ENCODE measurements at regions not wholly inside any gene's neighbourhood (a gene's known extent, or its start where the extent isn't known, plus 50 kb on each side); places are given as distances from the start of the nearest gene placed in this dataset.

DNA sequence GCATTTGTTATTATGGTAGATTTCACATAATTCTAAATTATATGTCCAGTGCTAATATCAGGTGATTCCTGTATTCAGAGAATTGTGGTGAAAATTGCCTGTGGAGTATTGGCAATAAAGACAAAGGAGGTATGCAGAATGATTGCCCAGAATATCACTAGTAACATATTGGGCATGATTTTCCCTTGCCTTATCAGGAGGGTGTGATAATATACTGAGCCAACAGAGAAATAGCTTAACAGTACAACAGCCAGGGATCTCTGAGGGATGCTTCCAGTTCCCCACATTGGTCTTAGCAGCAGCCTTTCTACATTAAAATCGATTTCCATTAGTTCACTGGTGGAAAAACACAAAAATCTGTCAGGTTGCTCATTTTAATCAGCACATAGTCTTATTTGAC is 122.9 kb upstream of the COL3A1 start:
- Histone ChIP-seq H3K4me3 (replicated peaks in 1 of 3; ENCODE audit: insufficient read depth in 1 of 3, low read depth in 2 of 3, low read length in 3 of 3) (no peak overlapping the region), H3K9ac (ENCODE audit: insufficient read depth, low read depth, low read length) (no peak overlapping the region), H3K4me1 (ENCODE audit: insufficient read depth, low read length) (no peaks in the 10 kb centered on the region), H3K36me3 (replicated peaks in 1 of 2; ENCODE audit: control insufficient read depth in 1 of 2, insufficient read depth in 2 of 2, low read length in 2 of 2) (no peaks in the 10 kb centered on the region), H4K20me1 (ENCODE audit: insufficient read depth, low read length) (no peaks in the 10 kb centered on the region), H3K27ac (ENCODE audit: extremely low read length, insufficient read depth, low read length) (no peak overlapping the region), H3K4me2 (ENCODE audit: low read depth, low read length) (no peak overlapping the region), H2AFZ (ENCODE audit: low read length) (no peak overlapping the region), H3K9me3 (ENCODE audit: low read length) (peaks cover 13% of the 10 kb centered on the region), H3K79me2 (ENCODE audit: insufficient read depth, low read length) (no peaks in the 10 kb centered on the region), H3K27me3 (ENCODE audit: control insufficient read depth in 1 of 2, insufficient read depth in 2 of 2, low read length in 2 of 2) (no peaks in the 10 kb centered on the region; a peak in 1 of 5 replicates)
- no peak for FAIRE-seq
- ChIA-PET POLR2A (no interaction called here), CTCF (ENCODE audit: low intra/inter-chr PET ratio, low total read pairs) (no interaction called here)
- DNase-seq (ENCODE audit: low spot score), result no peak
- 0% methylated on average over 1 of the region's 1 CpG for WGBS (ENCODE audit: low lambda C conversion rate)
- intact Hi-C loops (cut with micrococcal nuclease; ENCODE audit: unreplicated experiment), result no loop called here
- in situ Hi-C loops (cut with HindIII; ENCODE audit: extremely low pct_ligation_motif_present, low pct_unique_long_range_greater_than_20kb), result no loop called here
- no peak for ATAC-seq
- no TSS peak for BruUV-seq (replicated peaks)
- TF ChIP-seq, protein P1, sequence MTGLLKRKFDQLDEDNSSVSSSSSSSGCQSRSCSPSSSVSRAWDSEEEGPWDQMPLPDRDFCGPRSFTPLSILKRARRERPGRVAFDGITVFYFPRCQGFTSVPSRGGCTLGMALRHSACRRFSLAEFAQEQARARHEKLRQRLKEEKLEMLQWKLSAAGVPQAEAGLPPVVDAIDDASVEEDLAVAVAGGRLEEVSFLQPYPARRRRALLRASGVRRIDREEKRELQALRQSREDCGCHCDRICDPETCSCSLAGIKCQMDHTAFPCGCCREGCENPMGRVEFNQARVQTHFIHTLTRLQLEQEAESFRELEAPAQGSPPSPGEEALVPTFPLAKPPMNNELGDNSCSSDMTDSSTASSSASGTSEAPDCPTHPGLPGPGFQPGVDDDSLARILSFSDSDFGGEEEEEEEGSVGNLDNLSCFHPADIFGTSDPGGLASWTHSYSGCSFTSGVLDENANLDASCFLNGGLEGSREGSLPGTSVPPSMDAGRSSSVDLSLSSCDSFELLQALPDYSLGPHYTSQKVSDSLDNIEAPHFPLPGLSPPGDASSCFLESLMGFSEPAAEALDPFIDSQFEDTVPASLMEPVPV (CRISPR knock-in tag; IDR thresholded peaks at IDR 0.05), result no peak
- no peak for TF ChIP-seq POLR2A (IDR thresholded peaks at IDR 0.05; ENCODE audit: insufficient read depth in 1 of 2, low read depth in 2 of 2, low read length in 2 of 2)
- TF ChIP-seq NR2F1 (CRISPR knock-in tag; IDR thresholded peaks at IDR 0.05), result no peak
- TF ChIP-seq, protein P2, sequence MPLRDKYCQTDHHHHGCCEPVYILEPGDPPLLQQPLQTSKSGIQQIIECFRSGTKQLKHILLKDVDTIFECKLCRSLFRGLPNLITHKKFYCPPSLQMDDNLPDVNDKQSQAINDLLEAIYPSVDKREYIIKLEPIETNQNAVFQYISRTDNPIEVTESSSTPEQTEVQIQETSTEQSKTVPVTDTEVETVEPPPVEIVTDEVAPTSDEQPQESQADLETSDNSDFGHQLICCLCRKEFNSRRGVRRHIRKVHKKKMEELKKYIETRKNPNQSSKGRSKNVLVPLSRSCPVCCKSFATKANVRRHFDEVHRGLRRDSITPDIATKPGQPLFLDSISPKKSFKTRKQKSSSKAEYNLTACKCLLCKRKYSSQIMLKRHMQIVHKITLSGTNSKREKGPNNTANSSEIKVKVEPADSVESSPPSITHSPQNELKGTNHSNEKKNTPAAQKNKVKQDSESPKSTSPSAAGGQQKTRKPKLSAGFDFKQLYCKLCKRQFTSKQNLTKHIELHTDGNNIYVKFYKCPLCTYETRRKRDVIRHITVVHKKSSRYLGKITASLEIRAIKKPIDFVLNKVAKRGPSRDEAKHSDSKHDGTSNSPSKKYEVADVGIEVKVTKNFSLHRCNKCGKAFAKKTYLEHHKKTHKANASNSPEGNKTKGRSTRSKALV (CRISPR knock-in tag; IDR thresholded peaks at IDR 0.05), result no peak
- no peak for TF ChIP-seq ZNF383 (CRISPR knock-in tag; IDR thresholded peaks at IDR 0.05; ENCODE audit: borderline replicate concordance)
- no peak for TF ChIP-seq ZNF563 (CRISPR knock-in tag; IDR thresholded peaks at IDR 0.05)
- TF ChIP-seq, protein P3, sequence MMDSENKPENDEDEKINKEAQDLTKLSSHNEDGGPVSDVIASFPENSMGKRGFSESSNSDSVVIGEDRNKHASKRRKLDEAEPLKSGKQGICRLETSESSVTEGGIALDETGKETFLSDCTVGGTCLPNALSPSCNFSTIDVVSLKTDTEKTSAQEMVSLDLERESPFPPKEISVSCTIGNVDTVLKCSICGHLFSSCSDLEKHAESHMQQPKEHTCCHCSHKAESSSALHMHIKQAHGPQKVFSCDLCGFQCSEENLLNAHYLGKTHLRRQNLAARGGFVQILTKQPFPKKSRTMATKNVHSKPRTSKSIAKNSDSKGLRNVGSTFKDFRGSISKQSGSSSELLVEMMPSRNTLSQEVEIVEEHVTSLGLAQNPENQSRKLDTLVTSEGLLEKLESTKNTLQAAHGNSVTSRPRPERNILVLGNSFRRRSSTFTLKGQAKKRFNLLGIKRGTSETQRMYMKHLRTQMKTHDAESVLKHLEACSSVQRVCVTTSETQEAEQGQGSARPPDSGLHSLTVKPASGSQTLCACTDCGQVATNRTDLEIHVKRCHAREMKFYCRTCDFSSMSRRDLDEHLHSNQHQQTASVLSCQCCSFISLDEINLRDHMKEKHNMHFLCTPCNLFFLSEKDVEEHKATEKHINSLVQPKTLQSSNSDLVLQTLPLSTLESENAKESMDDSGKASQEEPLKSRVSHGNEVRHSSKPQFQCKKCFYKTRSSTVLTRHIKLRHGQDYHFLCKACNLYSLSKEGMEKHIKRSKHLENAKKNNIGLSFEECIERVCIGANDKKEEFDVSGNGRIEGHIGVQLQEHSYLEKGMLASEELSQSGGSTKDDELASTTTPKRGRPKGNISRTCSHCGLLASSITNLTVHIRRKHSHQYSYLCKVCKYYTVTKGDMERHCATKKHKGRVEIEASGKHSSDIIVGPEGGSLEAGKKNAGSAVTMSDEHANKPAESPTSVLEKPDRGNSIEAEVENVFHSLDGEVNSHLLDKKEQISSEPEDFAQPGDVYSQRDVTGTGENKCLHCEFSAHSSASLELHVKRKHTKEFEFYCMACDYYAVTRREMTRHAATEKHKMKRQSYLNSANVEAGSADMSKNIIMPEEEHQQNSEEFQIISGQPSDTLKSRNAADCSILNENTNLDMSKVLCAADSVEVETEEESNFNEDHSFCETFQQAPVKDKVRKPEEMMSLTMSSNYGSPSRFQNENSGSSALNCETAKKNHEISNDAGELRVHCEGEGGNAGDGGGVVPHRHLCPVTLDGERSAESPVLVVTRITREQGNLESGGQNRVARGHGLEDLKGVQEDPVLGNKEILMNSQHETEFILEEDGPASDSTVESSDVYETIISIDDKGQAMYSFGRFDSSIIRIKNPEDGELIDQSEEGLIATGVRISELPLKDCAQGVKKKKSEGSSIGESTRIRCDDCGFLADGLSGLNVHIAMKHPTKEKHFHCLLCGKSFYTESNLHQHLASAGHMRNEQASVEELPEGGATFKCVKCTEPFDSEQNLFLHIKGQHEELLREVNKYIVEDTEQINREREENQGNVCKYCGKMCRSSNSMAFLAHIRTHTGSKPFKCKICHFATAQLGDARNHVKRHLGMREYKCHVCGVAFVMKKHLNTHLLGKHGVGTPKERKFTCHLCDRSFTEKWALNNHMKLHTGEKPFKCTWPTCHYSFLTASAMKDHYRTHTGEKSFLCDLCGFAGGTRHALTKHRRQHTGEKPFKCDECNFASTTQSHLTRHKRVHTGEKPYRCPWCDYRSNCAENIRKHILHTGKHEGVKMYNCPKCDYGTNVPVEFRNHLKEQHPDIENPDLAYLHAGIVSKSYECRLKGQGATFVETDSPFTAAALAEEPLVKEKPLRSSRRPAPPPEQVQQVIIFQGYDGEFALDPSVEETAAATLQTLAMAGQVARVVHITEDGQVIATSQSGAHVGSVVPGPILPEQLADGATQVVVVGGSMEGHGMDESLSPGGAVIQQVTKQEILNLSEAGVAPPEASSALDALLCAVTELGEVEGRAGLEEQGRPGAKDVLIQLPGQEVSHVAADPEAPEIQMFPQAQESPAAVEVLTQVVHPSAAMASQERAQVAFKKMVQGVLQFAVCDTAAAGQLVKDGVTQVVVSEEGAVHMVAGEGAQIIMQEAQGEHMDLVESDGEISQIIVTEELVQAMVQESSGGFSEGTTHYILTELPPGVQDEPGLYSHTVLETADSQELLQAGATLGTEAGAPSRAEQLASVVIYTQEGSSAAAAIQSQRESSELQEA (CRISPR knock-in tag; IDR thresholded peaks at IDR 0.05; ENCODE audit: not compliant biosample characterization), result no peak
- TF ChIP-seq, protein P4, sequence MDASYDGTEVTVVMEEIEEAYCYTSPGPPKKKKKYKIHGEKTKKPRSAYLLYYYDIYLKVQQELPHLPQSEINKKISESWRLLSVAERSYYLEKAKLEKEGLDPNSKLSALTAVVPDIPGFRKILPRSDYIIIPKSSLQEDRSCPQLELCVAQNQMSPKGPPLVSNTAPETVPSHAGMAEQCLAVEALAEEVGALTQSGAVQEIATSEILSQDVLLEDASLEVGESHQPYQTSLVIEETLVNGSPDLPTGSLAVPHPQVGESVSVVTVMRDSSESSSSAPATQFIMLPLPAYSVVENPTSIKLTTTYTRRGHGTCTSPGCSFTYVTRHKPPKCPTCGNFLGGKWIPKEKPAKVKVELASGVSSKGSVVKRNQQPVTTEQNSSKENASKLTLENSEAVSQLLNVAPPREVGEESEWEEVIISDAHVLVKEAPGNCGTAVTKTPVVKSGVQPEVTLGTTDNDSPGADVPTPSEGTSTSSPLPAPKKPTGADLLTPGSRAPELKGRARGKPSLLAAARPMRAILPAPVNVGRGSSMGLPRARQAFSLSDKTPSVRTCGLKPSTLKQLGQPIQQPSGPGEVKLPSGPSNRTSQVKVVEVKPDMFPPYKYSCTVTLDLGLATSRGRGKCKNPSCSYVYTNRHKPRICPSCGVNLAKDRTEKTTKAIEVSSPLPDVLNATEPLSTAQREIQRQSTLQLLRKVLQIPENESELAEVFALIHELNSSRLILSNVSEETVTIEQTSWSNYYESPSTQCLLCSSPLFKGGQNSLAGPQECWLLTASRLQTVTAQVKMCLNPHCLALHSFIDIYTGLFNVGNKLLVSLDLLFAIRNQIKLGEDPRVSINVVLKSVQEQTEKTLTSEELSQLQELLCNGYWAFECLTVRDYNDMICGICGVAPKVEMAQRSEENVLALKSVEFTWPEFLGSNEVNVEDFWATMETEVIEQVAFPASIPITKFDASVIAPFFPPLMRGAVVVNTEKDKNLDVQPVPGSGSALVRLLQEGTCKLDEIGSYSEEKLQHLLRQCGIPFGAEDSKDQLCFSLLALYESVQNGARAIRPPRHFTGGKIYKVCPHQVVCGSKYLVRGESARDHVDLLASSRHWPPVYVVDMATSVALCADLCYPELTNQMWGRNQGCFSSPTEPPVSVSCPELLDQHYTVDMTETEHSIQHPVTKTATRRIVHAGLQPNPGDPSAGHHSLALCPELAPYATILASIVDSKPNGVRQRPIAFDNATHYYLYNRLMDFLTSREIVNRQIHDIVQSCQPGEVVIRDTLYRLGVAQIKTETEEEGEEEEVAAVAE (CRISPR knock-in tag; IDR thresholded peaks at IDR 0.05; ENCODE audit: borderline replicate concordance), result no peak
